ENCODE measurements at regions not wholly inside any gene's neighbourhood (a gene's known extent, or its start where the extent isn't known, plus 50 kb on each side); places are given as distances from the start of the nearest gene placed in this dataset.

- H3K27me3 ChIP-seq (ENCODE audit: insufficient read depth, poor library complexity, severe bottlenecking), result no peaks in the 10 kb centered on the region
- DNase-seq (ENCODE audit: low read depth in 1 of 2, low spot score in 1 of 2), result no peak
- no peak for TF ChIP-seq POLR2AphosphoS5 (IDR thresholded peaks at IDR 0.05; ENCODE audit: low read depth)
- TF ChIP-seq CTCF (IDR thresholded peaks at IDR 0.05; ENCODE audit: insufficient read depth, low read length), result no peak
- no peak for TF ChIP-seq REST (IDR thresholded peaks at IDR 0.05; ENCODE audit: insufficient replicate concordance, low read depth)
- TF ChIP-seq GABPA (IDR thresholded peaks at IDR 0.05; ENCODE audit: low read depth), result no peak
- TF ChIP-seq SPI1 (IDR thresholded peaks at IDR 0.05; ENCODE audit: borderline replicate concordance, low read depth), result no peak
- H3K27ac ChIP-seq (replicated peaks), result no peak overlapping the region
- H3K4me3 ChIP-seq (replicated peaks; ENCODE audit: insufficient read depth, low read length), result no peak overlapping the region
These were observed 293.3 kb downstream of the C3orf38 start for GRCh38 chr3:88443066-88443465.

- Histone ChIP-seq H3K27me3 (ENCODE audit: insufficient read depth, poor library complexity, severe bottlenecking) (no peaks in the 10 kb centered on the region), H3K27ac (replicated peaks) (no peak overlapping the region), H3K4me3 (replicated peaks; ENCODE audit: insufficient read depth, low read length) (no peak overlapping the region)
- TF ChIP-seq GABPA (IDR thresholded peaks at IDR 0.05; ENCODE audit: low read depth) (no peak), CTCF (IDR thresholded peaks at IDR 0.05; ENCODE audit: insufficient read depth, low read length) (no peak), POLR2AphosphoS5 (IDR thresholded peaks at IDR 0.05; ENCODE audit: low read depth) (no peak)
- no peak for DNase-seq (ENCODE audit: low read depth in 1 of 2, low spot score in 1 of 2)
These were observed 294.5 kb downstream of the C3orf38 start for GRCh38 chr3:88444251-88444650.

- Histone ChIP-seq H3K27ac (replicated peaks) (no peak overlapping the region), H3K4me3 (replicated peaks; ENCODE audit: insufficient read depth, low read length) (no peak overlapping the region), H3K27me3 (ENCODE audit: insufficient read depth, poor library complexity, severe bottlenecking) (no peaks in the 10 kb centered on the region)
- TF ChIP-seq REST (IDR thresholded peaks at IDR 0.05; ENCODE audit: insufficient replicate concordance, low read depth) (no peak), CTCF (IDR thresholded peaks at IDR 0.05; ENCODE audit: insufficient read depth, low read length) (no peak), POLR2AphosphoS5 (IDR thresholded peaks at IDR 0.05; ENCODE audit: low read depth) (no peak), GABPA (IDR thresholded peaks at IDR 0.05; ENCODE audit: low read depth) (no peak), SPI1 (IDR thresholded peaks at IDR 0.05; ENCODE audit: borderline replicate concordance, low read depth) (no peak)
- no peak for DNase-seq (ENCODE audit: low read depth in 1 of 2, low spot score in 1 of 2)
These were observed 302.5 kb downstream of the C3orf38 start for GRCh38 chr3:88452228-88452627.

- no peak for DNase-seq (ENCODE audit: low read depth in 1 of 2, low spot score in 1 of 2)
- H3K27ac ChIP-seq (replicated peaks), result no peak overlapping the region
- H3K4me3 ChIP-seq (replicated peaks; ENCODE audit: insufficient read depth, low read length), result no peak overlapping the region
- no peaks in the 10 kb centered on the region for H3K27me3 ChIP-seq (ENCODE audit: insufficient read depth, poor library complexity, severe bottlenecking)
- TF ChIP-seq REST (IDR thresholded peaks at IDR 0.05; ENCODE audit: insufficient replicate concordance, low read depth) (no peak), CTCF (IDR thresholded peaks at IDR 0.05; ENCODE audit: insufficient read depth, low read length) (no peak), SPI1 (IDR thresholded peaks at IDR 0.05; ENCODE audit: borderline replicate concordance, low read depth) (no peak), GABPA (IDR thresholded peaks at IDR 0.05; ENCODE audit: low read depth) (no peak), POLR2AphosphoS5 (IDR thresholded peaks at IDR 0.05; ENCODE audit: low read depth) (no peak)
These were observed 310.6 kb downstream of the C3orf38 start for GRCh38 chr3:88460369-88460768.
